Thyroid gland (tissue), 4 donors: ENCODE measurements at regions not wholly inside any gene's neighbourhood (a gene's known extent, or its start where the extent isn't known, plus 50 kb on each side); places are given as distances from the start of the nearest gene placed in this dataset.
A peak's percentile ranks its signal among the peaks of the same experiment; 100 is the strongest.
"Not testable (repeated sequence)": the region's sequence is repeated elsewhere in the genome, so short reads cannot be mapped to it uniquely, and the experiment has no call there.

ENCODE experiments used
- DNase-seq, 2 donors: peaks; one replicate each; pipeline ENCODE4 v3.0.0-alpha.2; 2019
- H3K27ac ChIP-seq, 3 donors: fragments of 200-600 bp; sonication (generic); 1 replicate in 2 of 3; 2 replicates in 1 of 3; pipeline ENCODE4 v1.5.1; 2016 to 2019; ENCODE audit warnings: mild to moderate bottlenecking in 1 of 3, moderate library complexity in 1 of 3
- H3K27me3 ChIP-seq: fragments of 200-600 bp; sonication (generic); one replicate; pipeline ENCODE4 v1.5.1; 2019
- H3K36me3 ChIP-seq, 2 donors: fragments of 200-600 bp; sonication (generic); one replicate each; pipeline ENCODE4 v1.5.1; 2016 to 2019
- H3K4me1 ChIP-seq, 2 donors: fragments of 200-600 bp; sonication (generic); one replicate each; pipeline ENCODE4 v1.5.1; 2017 to 2019
- H3K4me3 ChIP-seq, 3 donors: fragments of 200-600 bp; sonication (generic); replicated peaks in 1 of 3; 1 replicate in 2 of 3; 2 replicates in 1 of 3; pipeline ENCODE4 v1.5.1; 2016; ENCODE audit warnings: mild to moderate bottlenecking in 1 of 3
- H3K9me3 ChIP-seq: fragments of 200-600 bp; sonication (generic); one replicate; pipeline ENCODE4 v1.5.1; 2017
- POLR2A ChIP-seq, 2 donors: fragments of 450-650 bp; IDR thresholded peaks; one replicate each; pipeline ENCODE4 v1.6.1; 2017; ENCODE audit warnings: antibody characterized with exemption in 2 of 2, mild to moderate bottlenecking in 2 of 2, moderate library complexity in 1 of 2
- WGBS, 2 donors: methylation state at CpG; one replicate each; pipeline ENCODE4 v1.1.5; 2017; 5-methylcytosine and 5-hydroxymethylcytosine counted together
- intact Hi-C: fragments of 100-400 bp; cut with DNase I; formaldehyde crosslinking; loops from one replicate; pipeline ENCODE4 v1.15.1; 2023
- TF ChIP-seq, protein P1 (sequence below), 6 experiments: fragments of 200-600 bp in 3 of 6; fragments of 450-650 bp in 3 of 6; sonication (generic) in 3 of 6; IDR thresholded peaks; one replicate each; pipeline ENCODE4 v1.5.1; 2016 to 2019; ENCODE audit warnings: antibody characterized with exemption in 6 of 6, mild to moderate bottlenecking in 2 of 6, inconsistent platforms in 1 of 6, moderate library complexity in 1 of 6

- Histone ChIP-seq H3K27me3 (no peaks in the 10 kb centered on the region), H3K4me3 (no peak overlapping the region), H3K9me3 (no peaks in the 10 kb centered on the region), H3K27ac (no peak overlapping the region), H3K36me3 (no peaks in the 10 kb centered on the region), H3K4me1 (no peaks in the 10 kb centered on the region)
- intact Hi-C loops, result no loop called here
- WGBS, 2 donors, result 47 to 61% methylated on average over 7 of the region's 7 CpGs
- no peak for DNase-seq
- no peak for TF ChIP-seq POLR2A (IDR thresholded peaks at IDR 0.05)
- TF ChIP-seq, protein P1, sequence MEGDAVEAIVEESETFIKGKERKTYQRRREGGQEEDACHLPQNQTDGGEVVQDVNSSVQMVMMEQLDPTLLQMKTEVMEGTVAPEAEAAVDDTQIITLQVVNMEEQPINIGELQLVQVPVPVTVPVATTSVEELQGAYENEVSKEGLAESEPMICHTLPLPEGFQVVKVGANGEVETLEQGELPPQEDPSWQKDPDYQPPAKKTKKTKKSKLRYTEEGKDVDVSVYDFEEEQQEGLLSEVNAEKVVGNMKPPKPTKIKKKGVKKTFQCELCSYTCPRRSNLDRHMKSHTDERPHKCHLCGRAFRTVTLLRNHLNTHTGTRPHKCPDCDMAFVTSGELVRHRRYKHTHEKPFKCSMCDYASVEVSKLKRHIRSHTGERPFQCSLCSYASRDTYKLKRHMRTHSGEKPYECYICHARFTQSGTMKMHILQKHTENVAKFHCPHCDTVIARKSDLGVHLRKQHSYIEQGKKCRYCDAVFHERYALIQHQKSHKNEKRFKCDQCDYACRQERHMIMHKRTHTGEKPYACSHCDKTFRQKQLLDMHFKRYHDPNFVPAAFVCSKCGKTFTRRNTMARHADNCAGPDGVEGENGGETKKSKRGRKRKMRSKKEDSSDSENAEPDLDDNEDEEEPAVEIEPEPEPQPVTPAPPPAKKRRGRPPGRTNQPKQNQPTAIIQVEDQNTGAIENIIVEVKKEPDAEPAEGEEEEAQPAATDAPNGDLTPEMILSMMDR (IDR thresholded peaks at IDR 0.05), result no peak
Measured at GRCh38 chr10:117801691-117802090, 245.1 kb downstream of the RAB11FIP2 start.

- WGBS, 2 donors, result 52 to 65% methylated on average over 10 to 13 of the region's 13 CpGs
- no peaks in the 10 kb centered on the region for H3K36me3 ChIP-seq
- no peaks in the 10 kb centered on the region for H3K27me3 ChIP-seq
- H3K4me1 ChIP-seq, result no peaks in the 10 kb centered on the region
- no peak overlapping the region for H3K27ac ChIP-seq
- TF ChIP-seq POLR2A (IDR thresholded peaks at IDR 0.05), result no peak
- TF ChIP-seq, protein P1 (IDR thresholded peaks at IDR 0.05), result no peak
- no peaks in the 10 kb centered on the region for H3K9me3 ChIP-seq
- intact Hi-C loops, result no loop called here
- no peak overlapping the region for H3K4me3 ChIP-seq
- DNase-seq, result peak; percentile 4 to 5
Measured at GRCh38 chr10:117804470-117805011, 242.2 kb downstream of the RAB11FIP2 start.

GRCh38 chr10:117805139-117805538 is 241.6 kb downstream of the RAB11FIP2 start:
- WGBS, 2 donors, result 76 to 83% methylated on average over 13 of the region's 13 CpGs
- intact Hi-C loops, result no loop called here
- DNase-seq, result no peak
- Histone ChIP-seq H3K4me3 (no peak overlapping the region), H3K27me3 (no peaks in the 10 kb centered on the region), H3K27ac (no peak overlapping the region), H3K36me3 (no peaks in the 10 kb centered on the region), H3K9me3 (no peaks in the 10 kb centered on the region), H3K4me1 (no peaks in the 10 kb centered on the region)
- TF ChIP-seq, protein P1 (IDR thresholded peaks at IDR 0.05), result no peak
- TF ChIP-seq POLR2A (IDR thresholded peaks at IDR 0.05), result no peak

GRCh38 chr10:117807441-117807840 is 239.3 kb downstream of the RAB11FIP2 start:
- no peaks in the 10 kb centered on the region for H3K36me3 ChIP-seq
- H3K9me3 ChIP-seq, result no peaks in the 10 kb centered on the region
- no peak overlapping the region for H3K27ac ChIP-seq
- TF ChIP-seq, protein P1 (IDR thresholded peaks at IDR 0.05), result no peak
- TF ChIP-seq POLR2A (IDR thresholded peaks at IDR 0.05), result no peak
- no peaks in the 10 kb centered on the region for H3K27me3 ChIP-seq
- H3K4me3 ChIP-seq, result no peak overlapping the region
- no peaks in the 10 kb centered on the region for H3K4me1 ChIP-seq
- intact Hi-C loops, result no loop called here
- WGBS, 2 donors, result 67 to 80% methylated on average over 4 of the region's 4 CpGs
- DNase-seq, result no peak

DNA sequence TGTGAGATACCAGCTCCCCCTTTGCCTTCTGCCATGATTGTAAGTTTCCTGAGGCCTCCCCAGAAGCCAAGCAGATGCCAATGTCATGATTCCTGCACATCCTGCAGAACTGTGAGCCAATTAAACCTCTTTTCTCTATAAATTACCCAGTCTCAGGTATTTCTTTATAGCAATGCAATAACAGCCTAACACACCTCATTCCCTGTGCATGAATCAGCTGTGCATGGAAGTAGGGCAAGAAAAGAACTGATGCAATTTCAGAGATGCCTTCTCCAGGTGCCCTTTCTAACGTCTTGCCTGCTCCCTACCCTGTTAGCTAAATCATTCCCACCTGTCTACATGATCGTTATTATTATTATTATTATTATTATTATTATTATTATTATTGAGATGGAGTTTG is 230.9 kb downstream of the RAB11FIP2 start:
- DNase-seq, H3K9me3 ChIP-seq, H3K27me3 ChIP-seq, H3K36me3 ChIP-seq, H3K4me1 ChIP-seq, intact Hi-C loops, H3K4me3 ChIP-seq, H3K27ac ChIP-seq: not testable (repeated sequence)
- 52 to 81% methylated on average over 2 of the region's 2 CpGs for WGBS, 2 donors

DNA sequence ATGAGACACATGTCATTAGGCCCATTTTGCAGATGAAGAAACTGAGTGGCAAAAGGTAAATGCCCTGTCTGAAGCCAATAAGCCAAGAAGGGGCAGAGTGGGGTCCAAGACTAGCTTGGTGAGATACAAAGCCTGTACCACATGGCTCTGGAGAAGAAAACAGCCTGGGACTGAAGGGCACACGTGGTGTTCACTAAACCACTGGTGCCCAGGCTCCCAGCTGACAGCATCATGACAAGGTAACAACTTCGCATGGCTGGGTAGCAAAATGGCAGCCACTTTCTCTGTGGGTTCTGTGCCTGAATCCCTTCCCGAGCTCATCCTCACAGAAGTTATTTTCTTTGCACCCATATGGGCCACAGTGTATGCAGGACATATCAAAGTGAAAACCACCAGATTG is 229.6 kb downstream of the RAB11FIP2 start:
- intact Hi-C loops, result no loop called here
- DNase-seq, result no peak
- Histone ChIP-seq H3K9me3 (no peaks in the 10 kb centered on the region), H3K4me3 (no peak overlapping the region), H3K27me3 (no peaks in the 10 kb centered on the region), H3K27ac (no peak overlapping the region), H3K36me3 (no peaks in the 10 kb centered on the region), H3K4me1 (no peaks in the 10 kb centered on the region)
- 87 to 89% methylated on average over 3 of the region's 3 CpGs for WGBS, 2 donors
- TF ChIP-seq, protein P1 (IDR thresholded peaks at IDR 0.05), result no peak
- no peak for TF ChIP-seq POLR2A (IDR thresholded peaks at IDR 0.05)
